ENCODE measurements at regions not wholly inside any gene's neighbourhood (a gene's known extent, or its start where the extent isn't known, plus 50 kb on each side); places are given as distances from the start of the nearest gene placed in this dataset.
A peak's percentile ranks its signal among the peaks of the same experiment; 100 is the strongest.
"Not testable (repeated sequence)": the region's sequence is repeated elsewhere in the genome, so short reads cannot be mapped to it uniquely, and the experiment has no call there.

GRCh38 chr2:35545301-35545700 lies 810.3 kb upstream of the CRIM1 start:
- no peak for DNase-seq (ENCODE audit: low spot score)

- DNase-seq (ENCODE audit: low spot score) = no peak
These were observed 816.8 kb upstream of the CRIM1 start for GRCh38 chr2:35538796-35539195.

GRCh38 chr2:35530615-35531135 lies 824.9 kb upstream of the CRIM1 start:
- DNase-seq (ENCODE audit: low spot score) = no peak

- DNase-seq (ENCODE audit: low spot score) = no peak
These were observed 828.8 kb upstream of the CRIM1 start for GRCh38 chr2:35526741-35527140.

- DNase-seq (ENCODE audit: low spot score) = no peak
These were observed 833.1 kb upstream of the CRIM1 start for GRCh38 chr2:35522450-35522849.

GRCh38 chr2:35510636-35511035 lies 844.9 kb upstream of the CRIM1 start:
- no peak for DNase-seq (ENCODE audit: low spot score)

GRCh38 chr2:35508601-35509000 lies 847.0 kb upstream of the CRIM1 start:
- no peak for DNase-seq (ENCODE audit: low spot score)

- DNase-seq (ENCODE audit: low spot score) = no peak
These were observed 851.2 kb upstream of the CRIM1 start for GRCh38 chr2:35504419-35504818.

- no peak for DNase-seq (ENCODE audit: low spot score)
These were observed 851.8 kb upstream of the CRIM1 start for GRCh38 chr2:35503738-35504199.

GRCh38 chr2:35503311-35503710 lies 852.3 kb upstream of the CRIM1 start:
- DNase-seq (ENCODE audit: low spot score) = no peak

GRCh38 chr2:35501076-35501475 lies 854.5 kb upstream of the CRIM1 start:
- no peak for DNase-seq (ENCODE audit: low spot score)

- DNase-seq (ENCODE audit: low spot score) = no peak
These were observed 859.6 kb upstream of the CRIM1 start for GRCh38 chr2:35496022-35496421.

- no peak for DNase-seq (ENCODE audit: low spot score)
These were observed 860.4 kb upstream of the CRIM1 start for GRCh38 chr2:35495182-35495581.

- not testable (repeated sequence) for DNase-seq (ENCODE audit: low spot score)
These were observed 877.5 kb upstream of the CRIM1 start for GRCh38 chr2:35478121-35478520.

GRCh38 chr2:35468245-35468644 lies 887.3 kb upstream of the CRIM1 start:
- DNase-seq (ENCODE audit: low spot score) = no peak

GRCh38 chr2:35463805-35464596 lies 891.6 kb upstream of the CRIM1 start:
- no peak for DNase-seq (ENCODE audit: low spot score)

GRCh38 chr2:35462226-35462998 lies 893.2 kb upstream of the CRIM1 start:
- DNase-seq (ENCODE audit: low spot score) = no peak

GRCh38 chr2:35461406-35461805 lies 894.2 kb upstream of the CRIM1 start:
- no peak for DNase-seq (ENCODE audit: low spot score)

GRCh38 chr2:35454966-35455638 lies 900.5 kb upstream of the CRIM1 start:
- DNase-seq (ENCODE audit: low spot score) = peak; percentile 11

GRCh38 chr2:35447821-35448220 lies 907.8 kb upstream of the CRIM1 start:
- DNase-seq (ENCODE audit: low spot score) = no peak

GRCh38 chr2:35447215-35447614 lies 908.4 kb upstream of the CRIM1 start:
- no peak for DNase-seq (ENCODE audit: low spot score)

GRCh38 chr2:35443087-35443486 lies 912.5 kb upstream of the CRIM1 start:
- no peak for DNase-seq (ENCODE audit: low spot score)

- DNase-seq (ENCODE audit: low spot score) = not testable (repeated sequence)
These were observed 914.0 kb upstream of the CRIM1 start for GRCh38 chr2:35441575-35441974.
